GM12891 (cell line): ENCODE measurements at regions not wholly inside any gene's neighbourhood (a gene's known extent, or its start where the extent isn't known, plus 50 kb on each side); places are given as distances from the start of the nearest gene placed in this dataset.

ENCODE experiments used
- POLR2A ChIP-seq: IDR thresholded peaks from 2 replicates; pipeline ENCODE4 v1.6.1; 2011; ENCODE audit warnings: low read depth, low read length, control low read depth
- POLR2AphosphoS5 ChIP-seq: IDR thresholded peaks from 2 replicates; pipeline ENCODE4 v1.6.1; 2011; ENCODE audit warnings: low read depth, low read length, control low read depth
- POU2F2 ChIP-seq: IDR thresholded peaks from 2 replicates; pipeline ENCODE4 v1.6.1; 2011; ENCODE audit warnings: low read depth, mild to moderate bottlenecking, control low read depth, low read length, moderate library complexity
- SPI1 ChIP-seq: IDR thresholded peaks from 2 replicates; pipeline ENCODE4 v1.6.1; 2011; ENCODE audit warnings: low read depth, low read length, control low read depth
- TAF1 ChIP-seq: IDR thresholded peaks from 2 replicates; pipeline ENCODE4 v1.6.1; 2011; ENCODE audit warnings: low read depth, low read length, control low read depth

DNA sequence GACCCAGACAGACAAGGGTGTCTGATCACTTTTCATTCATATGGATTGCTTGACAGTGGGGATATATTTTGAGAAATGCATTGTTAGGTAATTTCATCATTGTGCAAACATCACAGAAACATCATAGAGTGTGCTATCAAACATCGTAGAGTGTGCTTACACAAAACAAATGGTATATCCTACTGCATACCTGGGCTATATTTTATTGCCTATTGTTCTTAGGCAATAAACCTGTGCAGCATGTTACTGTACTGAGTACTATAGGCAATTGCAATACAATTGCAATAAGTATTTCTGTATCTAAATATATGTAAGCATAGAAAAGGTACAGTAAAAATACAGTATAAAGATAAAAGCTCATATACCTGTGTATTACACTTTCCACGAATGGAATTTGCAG lies 319.1 kb downstream of the KIF20B start:
- TF ChIP-seq TAF1 (no peak), POLR2A (no peak), SPI1 (no peak), POLR2AphosphoS5 (no peak), POU2F2 (no peak)
